DOHH2 (cell line): ENCODE measurements at regions not wholly inside any gene's neighbourhood (a gene's known extent, or its start where the extent isn't known, plus 50 kb on each side); places are given as distances from the start of the nearest gene placed in this dataset.

Experiments used
- EZH2phosphoT487 ChIP-seq: fragments of 200-600 bp; sonication (generic); IDR thresholded peaks from 2 replicates; pipeline ENCODE4 v1.6.1; 2017; ENCODE audit warnings: borderline replicate concordance, mild to moderate bottlenecking, antibody characterized with exemption, low read length, moderate library complexity, mixed read lengths
- TF ChIP-seq, protein P1 (sequence below): fragments of 200-600 bp; sonication (generic); IDR thresholded peaks from one replicate; pipeline ENCODE4 v1.5.1; 2014; ENCODE audit warnings: antibody characterized with exemption, mild to moderate bottlenecking, low read depth, low read length; ENCODE audit not compliant: poor library complexity, severe bottlenecking

DNA sequence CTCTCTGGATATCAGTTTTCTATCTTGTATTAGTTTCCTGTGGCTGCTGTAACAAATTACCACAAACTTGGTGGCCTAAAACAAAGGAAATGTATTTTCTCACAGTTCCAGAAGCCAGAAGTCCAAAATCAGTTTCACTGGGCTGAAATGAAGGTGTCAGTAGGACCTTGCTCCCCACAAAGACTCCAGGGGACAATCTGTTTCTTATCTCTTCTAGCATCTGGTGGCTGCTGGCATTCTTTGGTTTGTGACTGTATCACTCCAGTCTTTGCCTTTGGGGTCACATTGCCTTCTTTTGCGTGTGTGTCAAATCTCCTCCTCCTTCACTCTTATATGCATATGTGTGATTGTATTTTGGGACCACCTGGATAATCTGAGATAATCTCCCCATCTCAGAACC lies 153.0 kb upstream of the PRPS1L1 start:
- TF ChIP-seq, protein P1, sequence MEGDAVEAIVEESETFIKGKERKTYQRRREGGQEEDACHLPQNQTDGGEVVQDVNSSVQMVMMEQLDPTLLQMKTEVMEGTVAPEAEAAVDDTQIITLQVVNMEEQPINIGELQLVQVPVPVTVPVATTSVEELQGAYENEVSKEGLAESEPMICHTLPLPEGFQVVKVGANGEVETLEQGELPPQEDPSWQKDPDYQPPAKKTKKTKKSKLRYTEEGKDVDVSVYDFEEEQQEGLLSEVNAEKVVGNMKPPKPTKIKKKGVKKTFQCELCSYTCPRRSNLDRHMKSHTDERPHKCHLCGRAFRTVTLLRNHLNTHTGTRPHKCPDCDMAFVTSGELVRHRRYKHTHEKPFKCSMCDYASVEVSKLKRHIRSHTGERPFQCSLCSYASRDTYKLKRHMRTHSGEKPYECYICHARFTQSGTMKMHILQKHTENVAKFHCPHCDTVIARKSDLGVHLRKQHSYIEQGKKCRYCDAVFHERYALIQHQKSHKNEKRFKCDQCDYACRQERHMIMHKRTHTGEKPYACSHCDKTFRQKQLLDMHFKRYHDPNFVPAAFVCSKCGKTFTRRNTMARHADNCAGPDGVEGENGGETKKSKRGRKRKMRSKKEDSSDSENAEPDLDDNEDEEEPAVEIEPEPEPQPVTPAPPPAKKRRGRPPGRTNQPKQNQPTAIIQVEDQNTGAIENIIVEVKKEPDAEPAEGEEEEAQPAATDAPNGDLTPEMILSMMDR: no peak
- no peak for TF ChIP-seq EZH2phosphoT487
